ENCODE measurements at regions not wholly inside any gene's neighbourhood (a gene's known extent, or its start where the extent isn't known, plus 50 kb on each side); places are given as distances from the start of the nearest gene placed in this dataset.

DNA sequence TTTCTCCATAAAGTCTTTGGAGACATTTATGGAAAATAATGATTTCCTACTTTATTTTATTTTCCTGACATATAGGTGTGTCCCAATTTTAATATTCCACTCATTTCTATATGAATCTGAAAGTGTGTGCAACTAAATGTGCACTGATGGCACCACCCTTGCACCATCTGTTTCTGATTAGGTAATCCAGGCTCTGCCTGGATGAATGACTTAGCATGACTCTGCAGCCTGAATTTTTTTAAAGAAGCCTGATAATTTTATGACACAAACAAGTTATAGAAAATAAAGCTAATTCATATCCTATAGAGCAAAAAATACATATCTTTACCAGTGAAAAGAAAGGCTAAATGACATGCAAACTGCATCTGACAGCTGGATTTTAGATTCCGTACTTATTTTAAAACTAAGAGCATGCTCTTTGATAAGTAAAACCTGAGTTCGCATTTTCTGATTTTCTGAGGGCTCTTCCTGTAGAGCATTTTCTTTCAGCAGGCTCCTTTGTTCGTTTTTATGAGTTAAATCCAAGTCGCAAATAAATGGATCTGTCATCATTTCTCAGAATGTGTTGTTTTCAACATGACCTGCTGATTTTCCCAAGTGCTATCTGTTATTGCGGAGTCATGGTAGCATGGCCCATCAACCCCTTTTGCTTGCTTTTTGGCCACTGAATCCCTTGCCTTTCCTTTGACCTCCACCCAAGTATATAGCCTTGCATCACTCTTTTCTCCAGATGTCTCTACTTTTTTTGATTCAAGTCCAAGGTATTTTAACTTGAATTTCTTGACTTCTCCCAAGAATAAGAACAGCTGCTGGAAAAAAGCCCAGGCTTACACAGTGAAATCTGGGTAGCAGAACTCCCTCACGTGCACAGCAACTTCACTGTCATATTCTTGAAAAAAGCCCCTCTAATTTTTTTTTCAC, 52.8 kb upstream of the LYPLAL1 start:
- DNase-seq = no peak

DNA sequence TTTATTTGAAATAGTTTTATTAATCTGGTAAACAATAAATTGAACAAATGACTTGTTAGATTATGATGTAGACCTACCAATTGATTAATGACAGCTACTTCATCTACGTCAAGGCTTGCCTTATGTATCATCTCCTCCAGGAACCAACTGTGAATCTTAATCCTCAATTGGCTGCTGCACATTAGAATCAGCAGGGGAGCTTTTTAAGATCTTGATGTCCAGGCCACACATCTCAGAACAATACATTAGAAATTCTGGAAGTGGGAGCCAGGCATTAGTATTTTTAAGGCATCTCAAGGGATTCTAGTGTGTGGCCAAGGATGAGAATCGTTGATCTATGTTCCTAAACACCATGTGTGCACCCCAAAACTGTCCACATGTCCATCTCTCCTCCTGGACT, 52.0 kb upstream of the LYPLAL1 start:
- no peak for DNase-seq

DNA sequence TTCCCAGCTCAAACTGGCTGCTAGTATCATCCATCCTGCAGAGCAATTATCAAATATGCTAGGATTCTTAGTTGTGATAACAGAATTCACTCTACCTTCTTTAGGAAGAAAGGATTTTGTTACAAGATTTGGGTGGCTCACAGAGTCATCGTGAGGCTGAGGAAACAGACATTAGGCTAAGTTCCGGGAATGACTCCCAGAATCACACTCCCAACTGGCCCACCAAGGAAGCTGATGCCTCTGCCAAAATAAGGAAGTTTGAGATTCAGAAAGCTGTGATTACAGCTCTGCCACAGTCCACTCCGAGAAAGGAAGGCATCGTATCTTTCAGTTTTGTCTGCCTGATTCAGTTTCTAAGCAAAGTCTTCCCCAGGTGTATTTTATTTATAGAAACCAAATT, 50.6 kb upstream of the LYPLAL1 start:
- DNase-seq = no peak

Data from stimulated activated CD4-positive, alpha-beta T cell treated with anti-CD3 and anti-CD28 coated beads, Interleukin-4, amount 100 ng/mL, for 1 hour (primary cell).